ENCODE measurements at regions not wholly inside any gene's neighbourhood (a gene's known extent, or its start where the extent isn't known, plus 50 kb on each side); places are given as distances from the start of the nearest gene placed in this dataset.

- Histone ChIP-seq H4K91ac (ENCODE audit: low read length) (no peak overlapping the region), H3K79me1 (replicated peaks; ENCODE audit: low read length, poor library complexity, severe bottlenecking) (no peaks in the 10 kb centered on the region), H2BK12ac (ENCODE audit: low read length in 2 of 2) (no peak overlapping the region), H3K4me2 (ENCODE audit: low read length, poor library complexity, severe bottlenecking) (no peak overlapping the region), H2BK120ac (ENCODE audit: low read depth, low read length) (no peak overlapping the region), H3K4me3 (ENCODE audit: insufficient read depth in 1 of 2, low read depth in 1 of 2, low read length in 2 of 2) (no peak overlapping the region), H3K9ac (ENCODE audit: low read length) (no peak overlapping the region), H3K4ac (ENCODE audit: low read depth in 1 of 2, low read length in 2 of 2) (no peak overlapping the region), H3K27ac (ENCODE audit: low read length, poor library complexity, severe bottlenecking) (no peak overlapping the region), H2AFZ (ENCODE audit: low read depth, low read length) (no peak overlapping the region), H4K8ac (ENCODE audit: low read length) (no peak overlapping the region), H3K14ac (ENCODE audit: low read length in 2 of 2) (no peak overlapping the region), H2AK5ac (ENCODE audit: low read length, severe bottlenecking) (no peak overlapping the region), H3K9me3 (ENCODE audit: control insufficient read depth, low read length) (no peaks in the 10 kb centered on the region), H2BK5ac (ENCODE audit: low read depth, low read length, poor library complexity, severe bottlenecking) (no peak overlapping the region), H3K36me3 (ENCODE audit: control insufficient read depth in 1 of 2, insufficient read depth in 2 of 2, low read depth in 1 of 2, low read length in 2 of 2) (no peaks in the 10 kb centered on the region), H3K18ac (ENCODE audit: low read depth in 1 of 2, low read length in 2 of 2) (no peak overlapping the region), H2BK15ac (ENCODE audit: low read depth, poor library complexity, severe bottlenecking) (no peak overlapping the region), H3K27me3 (ENCODE audit: control insufficient read depth in 1 of 2, insufficient read depth in 1 of 2, low read length in 2 of 2) (no peaks in the 10 kb centered on the region), H3K23ac (ENCODE audit: low read length in 2 of 2) (no peak overlapping the region), H3K4me1 (ENCODE audit: control insufficient read depth, insufficient read depth, low read depth, low read length) (peaks cover 1% of the 10 kb centered on the region)
- DNase-seq = no peak
These were observed 124.5 kb upstream of the PPP1R2C start for GRCh38 chrX:42902513-42902912.

- Histone ChIP-seq H3K36me3 (ENCODE audit: control insufficient read depth in 1 of 2, insufficient read depth in 2 of 2, low read depth in 1 of 2, low read length in 2 of 2) (no peaks in the 10 kb centered on the region), H3K23ac (ENCODE audit: low read length in 2 of 2) (no peak overlapping the region), H2AK5ac (ENCODE audit: low read length, severe bottlenecking) (no peak overlapping the region), H2BK5ac (ENCODE audit: low read depth, low read length, poor library complexity, severe bottlenecking) (no peak overlapping the region), H3K27me3 (ENCODE audit: control insufficient read depth in 1 of 2, insufficient read depth in 1 of 2, low read length in 2 of 2) (peaks cover 0 to 3% of the 10 kb centered on the region in 2 experiments), H3K9me3 (ENCODE audit: control insufficient read depth, low read length) (peaks cover 9% of the 10 kb centered on the region), H3K4me1 (ENCODE audit: control insufficient read depth, insufficient read depth, low read depth, low read length) (no peaks in the 10 kb centered on the region), H3K4me2 (ENCODE audit: low read length, poor library complexity, severe bottlenecking) (no peak overlapping the region), H3K27ac (ENCODE audit: low read length, poor library complexity, severe bottlenecking) (peak overlapping the region; percentile 30), H2BK15ac (ENCODE audit: low read depth, poor library complexity, severe bottlenecking) (no peak overlapping the region), H2BK12ac (ENCODE audit: low read length in 2 of 2) (no peak overlapping the region), H4K8ac (ENCODE audit: low read length) (no peak overlapping the region), H3K79me1 (replicated peaks; ENCODE audit: low read length, poor library complexity, severe bottlenecking) (no peaks in the 10 kb centered on the region), H3K4ac (ENCODE audit: low read depth in 1 of 2, low read length in 2 of 2) (no peak overlapping the region), H3K9ac (ENCODE audit: low read length) (no peak overlapping the region), H2AFZ (ENCODE audit: low read depth, low read length) (no peak overlapping the region), H3K4me3 (ENCODE audit: insufficient read depth in 1 of 2, low read depth in 1 of 2, low read length in 2 of 2) (no peak overlapping the region), H4K91ac (ENCODE audit: low read length) (no peak overlapping the region), H2BK120ac (ENCODE audit: low read depth, low read length) (no peak overlapping the region), H3K18ac (ENCODE audit: low read depth in 1 of 2, low read length in 2 of 2) (no peak overlapping the region), H3K14ac (ENCODE audit: low read length in 2 of 2) (no peak overlapping the region)
- WGBS = 85% methylated on average over 1 of the region's 3 CpGs
- DNase-seq = no peak
These were observed 142.8 kb upstream of the PPP1R2C start for GRCh38 chrX:42920752-42921151.

- DNase-seq = no peak
- Histone ChIP-seq H3K36me3 (ENCODE audit: control insufficient read depth in 1 of 2, insufficient read depth in 2 of 2, low read depth in 1 of 2, low read length in 2 of 2) (no peaks in the 10 kb centered on the region), H3K9me3 (ENCODE audit: control insufficient read depth, low read length) (no peaks in the 10 kb centered on the region), H3K23ac (ENCODE audit: low read length in 2 of 2) (no peak overlapping the region), H3K27me3 (ENCODE audit: control insufficient read depth in 1 of 2, insufficient read depth in 1 of 2, low read length in 2 of 2) (no peaks in the 10 kb centered on the region), H4K8ac (ENCODE audit: low read length) (no peak overlapping the region), H3K9ac (ENCODE audit: low read length) (no peak overlapping the region), H3K4ac (ENCODE audit: low read depth in 1 of 2, low read length in 2 of 2) (no peak overlapping the region), H2BK120ac (ENCODE audit: low read depth, low read length) (no peak overlapping the region), H3K4me1 (ENCODE audit: control insufficient read depth, insufficient read depth, low read depth, low read length) (peaks cover 7% of the 10 kb centered on the region), H2BK12ac (ENCODE audit: low read length in 2 of 2) (no peak overlapping the region), H4K91ac (ENCODE audit: low read length) (no peak overlapping the region), H3K4me3 (ENCODE audit: insufficient read depth in 1 of 2, low read depth in 1 of 2, low read length in 2 of 2) (no peak overlapping the region), H2AK5ac (ENCODE audit: low read length, severe bottlenecking) (no peak overlapping the region), H2BK15ac (ENCODE audit: low read depth, poor library complexity, severe bottlenecking) (no peak overlapping the region), H3K27ac (ENCODE audit: low read length, poor library complexity, severe bottlenecking) (no peak overlapping the region), H2AFZ (ENCODE audit: low read depth, low read length) (no peak overlapping the region), H2BK5ac (ENCODE audit: low read depth, low read length, poor library complexity, severe bottlenecking) (no peak overlapping the region), H3K14ac (ENCODE audit: low read length in 2 of 2) (no peak overlapping the region), H3K4me2 (ENCODE audit: low read length, poor library complexity, severe bottlenecking) (no peak overlapping the region), H3K18ac (ENCODE audit: low read depth in 1 of 2, low read length in 2 of 2) (no peak overlapping the region), H3K79me1 (replicated peaks; ENCODE audit: low read length, poor library complexity, severe bottlenecking) (no peaks in the 10 kb centered on the region)
- 100% methylated on average over 1 of the region's 1 CpG for WGBS
These were observed 152.1 kb upstream of the PPP1R2C start for GRCh38 chrX:42930071-42930470.

GRCh38 chrX:42930951-42931350 is 153.0 kb upstream of the PPP1R2C start:
- Histone ChIP-seq H2BK15ac (ENCODE audit: low read depth, poor library complexity, severe bottlenecking) (no peak overlapping the region), H3K23ac (ENCODE audit: low read length in 2 of 2) (no peak overlapping the region), H4K91ac (ENCODE audit: low read length) (no peak overlapping the region), H3K4me1 (ENCODE audit: control insufficient read depth, insufficient read depth, low read depth, low read length) (peaks cover 7% of the 10 kb centered on the region), H2AFZ (ENCODE audit: low read depth, low read length) (no peak overlapping the region), H3K79me1 (replicated peaks; ENCODE audit: low read length, poor library complexity, severe bottlenecking) (no peaks in the 10 kb centered on the region), H3K9me3 (ENCODE audit: control insufficient read depth, low read length) (no peaks in the 10 kb centered on the region), H2AK5ac (ENCODE audit: low read length, severe bottlenecking) (no peak overlapping the region), H3K14ac (ENCODE audit: low read length in 2 of 2) (no peak overlapping the region), H3K4me2 (ENCODE audit: low read length, poor library complexity, severe bottlenecking) (no peak overlapping the region), H3K27me3 (ENCODE audit: control insufficient read depth in 1 of 2, insufficient read depth in 1 of 2, low read length in 2 of 2) (no peaks in the 10 kb centered on the region), H4K8ac (ENCODE audit: low read length) (no peak overlapping the region), H2BK12ac (ENCODE audit: low read length in 2 of 2) (no peak overlapping the region), H3K18ac (ENCODE audit: low read depth in 1 of 2, low read length in 2 of 2) (no peak overlapping the region), H3K36me3 (ENCODE audit: control insufficient read depth in 1 of 2, insufficient read depth in 2 of 2, low read depth in 1 of 2, low read length in 2 of 2) (no peaks in the 10 kb centered on the region), H3K27ac (ENCODE audit: low read length, poor library complexity, severe bottlenecking) (no peak overlapping the region), H2BK120ac (ENCODE audit: low read depth, low read length) (no peak overlapping the region), H2BK5ac (ENCODE audit: low read depth, low read length, poor library complexity, severe bottlenecking) (no peak overlapping the region), H3K4ac (ENCODE audit: low read depth in 1 of 2, low read length in 2 of 2) (no peak overlapping the region), H3K4me3 (ENCODE audit: insufficient read depth in 1 of 2, low read depth in 1 of 2, low read length in 2 of 2) (no peak overlapping the region), H3K9ac (ENCODE audit: low read length) (no peak overlapping the region)
- no peak for DNase-seq
- no CpG with 5 or more reads among the region's 1 CpG for WGBS
